Right kidney (tissue), 1 donor: ENCODE measurements at regions not wholly inside any gene's neighbourhood (a gene's known extent, or its start where the extent isn't known, plus 50 kb on each side); places are given as distances from the start of the nearest gene placed in this dataset.

Experiments
- DNase-seq: peaks from one replicate; pipeline ENCODE4 v3.0.0-alpha.2; 2016

GRCh38 chr5:74285675-74286280, 354.8 kb downstream of the ENC1 start:
- DNase-seq: no peak

GRCh38 chr5:74282490-74282889, 358.0 kb downstream of the ENC1 start:
- no peak for DNase-seq

- DNase-seq: no peak
Measured at GRCh38 chr5:74281166-74281565, 359.4 kb downstream of the ENC1 start.

DNA sequence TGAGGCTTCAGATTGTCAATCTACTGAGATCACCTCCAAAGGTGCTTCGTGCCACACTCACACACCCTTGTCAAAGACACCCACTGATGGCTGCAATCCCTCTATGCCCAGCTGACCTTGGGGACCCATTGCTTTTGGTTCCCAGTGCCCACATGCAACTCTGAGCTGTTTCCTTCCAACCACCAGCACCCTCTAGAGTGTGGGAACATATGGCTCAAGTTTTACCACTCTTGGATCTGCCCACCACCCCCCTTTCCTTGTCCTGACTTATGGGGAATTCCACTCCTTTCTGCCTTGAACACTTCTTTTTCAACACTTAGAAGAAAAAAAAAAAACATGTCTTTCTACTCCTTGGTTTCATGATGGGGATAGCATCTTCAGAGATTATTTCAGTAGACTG, 360.2 kb downstream of the ENC1 start:
- DNase-seq: no peak

- DNase-seq: no peak
Measured at GRCh38 chr5:74279244-74279643, 361.3 kb downstream of the ENC1 start.

GRCh38 chr5:74277418-74277817, 363.1 kb downstream of the ENC1 start:
- DNase-seq: no peak

DNA sequence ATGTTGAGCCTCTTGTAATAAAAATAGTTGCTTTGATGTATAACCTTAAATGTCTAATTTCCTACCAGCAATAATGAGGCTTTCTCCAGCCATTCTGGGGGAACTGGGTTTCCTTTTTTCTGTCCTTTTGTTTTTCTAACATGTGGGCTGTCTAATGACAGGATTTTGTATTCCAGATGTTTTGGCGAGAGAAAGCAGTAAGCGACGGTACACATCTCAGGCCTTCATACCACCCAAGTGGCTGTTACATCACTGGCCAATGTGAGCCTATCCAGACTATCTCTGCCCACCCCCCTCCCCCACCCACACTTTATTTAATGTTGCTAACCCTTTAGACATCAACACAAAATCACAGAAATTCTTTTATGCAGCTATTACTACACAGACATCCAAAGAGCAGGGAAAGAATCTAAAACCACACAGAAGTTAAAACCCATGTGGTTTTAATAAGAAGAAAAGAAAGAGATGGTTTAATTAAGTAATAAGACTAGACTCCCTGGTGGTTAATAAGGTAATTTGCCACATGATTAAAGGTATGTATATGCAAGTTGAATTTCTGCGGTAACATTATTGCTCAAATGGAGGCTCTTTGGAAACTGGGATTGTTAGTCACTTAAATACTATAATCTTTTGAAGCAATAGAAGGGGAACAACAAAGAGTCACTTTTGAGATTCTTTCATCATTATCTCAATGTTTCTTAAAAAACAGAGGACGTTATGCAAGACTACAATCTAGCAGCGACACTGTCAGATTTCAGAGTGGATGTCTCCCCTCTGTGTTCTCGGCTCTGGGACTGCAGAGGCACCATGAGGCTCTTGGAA, 365.1 kb downstream of the ENC1 start:
- DNase-seq: no peak

- no peak for DNase-seq
Measured at GRCh38 chr5:74274326-74274725, 366.2 kb downstream of the ENC1 start.

GRCh38 chr5:74272831-74273451, 367.6 kb downstream of the ENC1 start:
- DNase-seq: no peak

DNA sequence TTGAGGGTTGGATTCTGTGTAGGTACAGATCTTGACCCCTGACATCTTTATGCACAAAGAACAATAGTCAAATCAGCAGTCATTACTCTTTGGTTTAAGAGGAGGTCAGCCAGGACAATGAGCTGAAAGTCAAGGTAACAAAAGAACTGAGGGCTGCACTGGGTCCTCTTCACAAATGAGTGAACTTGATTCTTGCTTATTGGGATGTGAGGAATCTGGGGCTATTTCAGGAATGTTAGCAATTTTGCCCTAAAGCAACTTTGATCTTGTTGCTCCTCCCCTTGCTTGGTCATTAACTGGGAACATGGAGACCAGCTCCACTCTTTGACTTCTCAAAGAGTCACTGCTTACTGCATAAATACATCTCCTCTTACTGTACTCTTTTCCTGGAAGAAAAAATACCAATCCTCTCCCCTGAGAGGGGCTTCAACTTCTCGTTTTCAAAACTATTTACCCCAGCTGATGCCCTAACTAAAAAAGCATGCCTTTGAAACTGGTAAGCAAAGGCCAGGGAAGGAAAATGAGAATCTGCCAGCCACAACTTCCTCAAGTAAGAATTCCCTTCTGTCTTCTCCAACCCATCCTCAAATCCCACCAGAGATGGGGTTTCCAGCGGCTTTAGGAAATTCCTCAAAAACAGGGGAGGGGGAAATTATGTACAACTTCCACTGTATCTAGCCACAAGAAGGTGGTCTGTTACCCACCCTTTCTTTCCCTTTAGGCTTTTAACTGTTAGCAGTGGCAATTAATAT, 368.3 kb downstream of the ENC1 start:
- DNase-seq: no peak

DNA sequence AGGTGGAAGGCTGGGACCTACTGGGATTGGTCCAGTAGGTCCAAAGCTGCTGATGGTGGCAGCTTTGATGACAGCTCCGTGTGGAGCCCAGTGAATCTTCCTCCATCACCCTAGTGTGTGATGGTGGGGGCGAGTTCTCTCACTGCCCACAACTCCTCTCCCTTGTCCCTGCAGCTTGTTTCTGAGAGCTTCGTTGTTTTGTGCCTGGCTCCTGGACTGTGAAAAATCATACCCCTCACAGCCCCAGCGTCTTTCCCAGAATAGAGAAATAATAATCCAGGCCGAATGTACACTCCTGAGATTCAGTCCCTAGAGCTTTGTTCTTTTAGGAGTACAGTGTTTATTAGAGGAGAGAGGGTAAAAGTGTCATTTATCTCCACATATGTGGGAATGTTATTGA, 372.2 kb downstream of the ENC1 start:
- no peak for DNase-seq

DNA sequence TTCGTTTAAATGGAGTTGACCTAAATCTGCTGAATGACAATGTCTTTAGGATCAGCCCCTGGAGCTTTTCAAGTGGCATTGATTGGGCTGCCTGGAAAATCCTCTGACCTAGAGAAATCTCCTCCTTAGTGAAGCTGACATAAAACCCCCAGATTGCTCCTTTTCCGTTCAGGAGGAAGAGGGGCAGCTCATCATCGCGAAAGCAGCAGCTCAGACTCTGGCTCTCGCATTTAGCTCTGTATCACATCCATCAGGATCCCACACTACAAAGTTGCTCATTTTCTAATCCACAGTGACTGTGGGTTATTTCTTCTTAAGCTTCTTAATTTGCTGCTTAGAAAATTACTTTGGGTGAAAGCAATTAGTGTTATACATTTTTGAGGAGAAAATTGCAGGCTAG, 373.7 kb downstream of the ENC1 start:
- DNase-seq: no peak

DNA sequence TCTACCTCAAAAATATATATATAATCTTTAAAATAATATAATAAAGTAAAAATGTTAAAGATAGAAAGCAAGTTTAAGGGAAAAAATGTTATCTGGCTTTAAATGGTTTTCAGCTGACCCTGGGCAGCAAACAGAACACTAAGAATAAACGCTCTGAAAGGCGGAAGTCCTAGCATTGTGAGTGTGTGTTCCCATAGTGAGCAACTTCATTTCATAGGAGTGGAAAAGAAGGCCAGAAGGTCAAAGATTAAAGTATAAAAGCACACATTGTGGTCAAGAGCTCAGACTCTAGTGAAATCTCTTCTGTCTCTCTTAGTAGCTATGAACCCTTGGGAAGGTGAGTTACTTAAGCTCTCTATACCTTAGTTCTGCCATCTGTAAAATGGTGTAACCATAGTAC, 374.4 kb downstream of the ENC1 start:
- no peak for DNase-seq

- no peak for DNase-seq
Measured at GRCh38 chr5:74262544-74263207, 377.9 kb downstream of the ENC1 start.

- DNase-seq: no peak
Measured at GRCh38 chr5:74261866-74262265, 378.7 kb downstream of the ENC1 start.

GRCh38 chr5:74261421-74261820, 379.1 kb downstream of the ENC1 start:
- DNase-seq: no peak

- DNase-seq: no peak
Measured at GRCh38 chr5:74259572-74259971, 381.0 kb downstream of the ENC1 start.

- DNase-seq: no peak
Measured at GRCh38 chr5:74258314-74258665, 382.2 kb downstream of the ENC1 start.

DNA sequence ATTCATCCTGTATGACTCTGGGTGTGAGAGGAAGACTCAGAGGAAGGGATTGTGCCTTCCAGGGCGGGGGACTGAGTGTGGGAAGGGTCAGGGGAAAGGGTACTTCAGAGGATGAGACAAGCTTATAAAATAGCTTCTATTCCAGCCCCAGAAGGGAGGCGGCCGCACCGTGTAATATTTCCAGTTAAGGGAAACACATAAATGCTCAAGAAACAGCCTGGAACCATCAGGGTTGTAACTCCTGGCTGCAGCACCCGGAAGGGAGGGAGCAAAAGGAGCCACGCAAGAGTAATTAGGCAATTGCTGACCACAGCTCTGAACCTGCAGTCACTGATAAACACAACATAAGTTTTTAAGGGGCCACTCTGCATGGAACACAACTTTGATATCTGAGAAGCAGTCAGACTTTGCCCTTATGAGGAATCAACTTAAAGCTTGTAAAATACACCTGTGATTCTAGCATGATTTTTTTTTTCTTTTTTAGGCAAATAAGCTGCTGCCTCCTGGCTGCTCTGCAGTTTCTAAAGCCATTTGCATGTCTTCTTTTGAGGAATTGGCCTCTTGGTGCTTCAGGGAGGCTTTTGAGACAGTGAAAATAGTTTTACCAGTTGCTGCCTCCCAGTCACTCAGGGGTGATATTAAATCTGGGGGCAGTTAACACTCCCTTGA, 382.7 kb downstream of the ENC1 start:
- peak; percentile 70 for DNase-seq

DNA sequence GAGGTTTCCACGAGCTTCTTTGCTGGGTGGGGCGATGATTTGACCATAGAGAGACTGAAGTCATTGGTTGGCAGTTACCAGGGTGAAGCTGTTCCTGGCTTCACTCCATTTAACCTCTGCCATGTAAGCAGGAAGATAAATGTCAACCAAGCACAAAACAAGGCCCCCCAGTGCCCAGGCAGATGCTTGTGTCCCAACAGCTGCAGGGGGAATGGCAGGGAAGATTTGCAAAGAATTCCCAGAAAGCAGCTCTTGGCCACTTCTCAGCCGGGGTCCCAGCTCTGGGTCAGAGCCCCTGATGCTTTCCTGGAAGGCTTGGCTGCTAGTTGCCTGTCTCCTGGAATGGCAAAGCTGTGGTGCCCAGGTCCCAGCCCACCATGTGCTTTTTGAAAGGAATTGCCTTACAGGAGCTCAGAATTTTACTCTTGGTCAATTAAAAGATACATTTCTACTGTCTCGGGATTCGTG, 383.4 kb downstream of the ENC1 start:
- DNase-seq: peak; percentile 54

GRCh38 chr5:74255692-74256392, 384.7 kb downstream of the ENC1 start:
- DNase-seq: no peak
